HuH-7.5 (cell line): ENCODE measurements at regions not wholly inside any gene's neighbourhood (a gene's known extent, or its start where the extent isn't known, plus 50 kb on each side); places are given as distances from the start of the nearest gene placed in this dataset.

ENCODE experiments used
- DNase-seq: peaks from one replicate; pipeline ENCODE4 v3.0.0; 2011; ENCODE audit warnings: low spot score

DNA sequence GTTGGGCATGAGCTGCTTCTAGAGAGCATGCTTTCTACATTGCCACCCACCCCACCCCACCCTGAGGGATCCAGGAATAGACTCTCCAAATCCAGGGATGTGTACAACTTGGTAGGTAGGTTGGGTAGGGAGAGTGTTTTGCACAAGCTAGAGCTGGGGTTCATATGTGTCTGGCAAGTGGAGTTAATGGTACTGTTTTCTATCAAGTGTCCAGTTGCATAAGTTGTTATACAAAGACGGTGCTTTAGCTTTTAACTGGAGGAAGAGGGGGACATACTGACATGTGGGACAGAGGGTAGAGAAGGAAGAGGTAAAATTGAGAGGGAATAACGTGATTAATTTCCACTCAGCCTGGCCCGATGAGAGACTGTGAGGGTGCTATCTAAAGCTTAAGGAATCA is 51.0 kb upstream of the TNC start:
- DNase-seq, result no peak

DNA sequence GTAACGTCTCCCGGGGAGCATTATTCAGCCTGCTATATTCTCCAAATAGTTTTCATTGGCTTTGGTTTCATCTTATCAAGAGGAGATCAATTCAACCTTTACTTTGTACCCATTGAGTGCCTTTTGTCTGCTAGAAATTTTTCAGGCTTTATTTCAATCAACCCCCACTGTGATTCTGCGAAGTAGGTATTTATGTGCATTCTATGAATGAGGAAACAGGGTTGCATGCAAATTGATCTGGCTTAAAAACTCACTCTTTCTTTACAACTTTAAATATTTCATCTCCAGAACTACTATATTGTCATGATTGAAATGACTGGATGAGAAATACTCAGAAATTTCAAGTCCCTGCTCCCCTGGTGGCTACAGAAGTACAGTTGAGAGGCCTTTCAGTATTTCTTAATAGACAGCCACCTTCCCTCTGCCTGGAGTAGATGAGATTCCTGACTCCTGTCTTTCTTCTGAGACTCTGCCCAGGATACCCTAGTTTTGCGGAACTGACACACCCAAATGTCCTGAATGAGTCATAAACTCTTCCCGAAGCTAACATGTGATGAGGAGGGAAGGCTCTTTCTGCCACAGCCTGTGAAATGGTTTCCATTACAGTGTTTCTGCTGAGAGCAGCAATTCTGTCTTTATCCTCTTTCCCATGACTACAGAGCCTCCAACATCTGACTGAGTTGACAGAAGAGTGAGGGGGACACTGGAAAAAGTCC is 52.6 kb upstream of the TNC start:
- DNase-seq, result no peak

DNA sequence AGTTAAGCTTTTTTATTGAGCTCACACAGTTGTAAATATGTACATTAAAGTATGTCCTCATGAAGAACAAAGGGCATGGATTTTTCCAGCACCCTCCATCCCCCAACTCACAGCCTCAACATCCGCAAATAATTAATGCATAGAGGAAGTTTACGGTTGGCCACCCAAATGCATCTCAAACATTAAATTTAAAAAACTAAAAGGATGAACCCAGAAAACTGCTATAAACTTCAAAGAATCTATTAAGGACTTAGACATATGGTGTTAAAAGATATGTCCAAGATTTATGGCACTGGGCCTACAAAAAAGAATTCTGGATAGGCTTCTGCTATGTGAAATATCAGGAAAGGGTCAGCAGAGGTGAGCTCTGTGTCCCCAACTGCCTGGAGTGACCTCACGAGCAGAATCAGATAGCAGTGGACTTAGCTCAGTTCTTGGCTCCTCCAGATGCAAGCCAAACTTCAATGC is 54.0 kb upstream of the TNC start:
- no peak for DNase-seq

DNA sequence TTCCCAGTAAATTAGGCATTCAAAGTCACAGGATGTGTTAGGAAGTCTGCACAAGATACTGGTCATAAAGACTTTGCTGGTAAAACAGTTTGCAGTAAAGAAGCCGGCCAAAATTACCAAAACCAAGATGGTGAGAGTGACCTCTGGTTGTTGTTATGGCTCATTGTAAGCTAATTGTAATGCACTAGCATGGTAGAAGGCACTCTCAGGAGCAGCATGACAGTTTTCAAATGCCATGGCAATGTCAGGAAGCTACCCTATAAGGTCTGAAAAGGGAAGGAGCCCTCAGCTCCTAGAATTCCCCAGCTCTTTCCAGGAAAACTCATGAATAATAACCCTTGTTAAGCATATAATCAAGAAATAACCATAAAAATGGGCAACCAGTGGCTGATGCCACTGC is 64.3 kb upstream of the TNC start:
- no peak for DNase-seq

DNA sequence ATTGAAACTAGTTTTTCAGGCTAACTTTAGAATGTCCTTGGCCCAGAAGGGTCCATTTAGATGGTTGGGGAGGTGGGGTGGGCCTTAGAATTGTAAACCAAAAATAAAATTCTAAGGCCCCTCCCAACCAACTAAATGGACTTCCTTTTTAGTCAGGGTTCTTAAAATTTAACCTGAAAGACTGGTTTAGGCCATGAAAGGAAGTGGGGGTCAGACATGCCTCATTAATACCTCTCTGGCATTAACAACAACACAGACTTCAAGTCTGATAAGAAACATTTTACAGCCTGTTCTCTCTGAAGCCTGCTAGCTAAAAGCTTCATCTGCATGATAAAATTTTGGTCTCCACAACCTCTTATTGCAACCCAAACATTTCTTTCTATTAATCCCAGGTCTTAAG is 65.5 kb upstream of the TNC start:
- DNase-seq, result no peak

DNA sequence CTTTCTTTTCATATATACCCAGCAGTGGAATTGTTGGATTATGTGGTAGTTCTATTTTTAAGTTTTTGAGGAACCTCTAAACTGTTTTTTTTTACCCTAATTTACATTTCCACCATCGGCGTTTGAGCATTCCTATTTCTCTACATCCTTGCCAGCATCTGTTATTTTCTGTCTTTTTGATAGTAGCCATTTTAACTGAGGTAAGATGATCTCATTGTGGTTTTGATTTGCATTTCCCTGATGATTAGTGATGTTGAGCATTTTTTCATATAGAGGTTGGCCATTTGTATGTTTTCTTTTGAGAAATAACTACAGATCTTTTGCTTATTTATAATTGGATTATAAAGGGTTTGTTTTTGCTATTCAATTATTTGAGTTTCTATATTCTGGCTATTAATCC is 71.7 kb upstream of the TNC start:
- no peak for DNase-seq

DNA sequence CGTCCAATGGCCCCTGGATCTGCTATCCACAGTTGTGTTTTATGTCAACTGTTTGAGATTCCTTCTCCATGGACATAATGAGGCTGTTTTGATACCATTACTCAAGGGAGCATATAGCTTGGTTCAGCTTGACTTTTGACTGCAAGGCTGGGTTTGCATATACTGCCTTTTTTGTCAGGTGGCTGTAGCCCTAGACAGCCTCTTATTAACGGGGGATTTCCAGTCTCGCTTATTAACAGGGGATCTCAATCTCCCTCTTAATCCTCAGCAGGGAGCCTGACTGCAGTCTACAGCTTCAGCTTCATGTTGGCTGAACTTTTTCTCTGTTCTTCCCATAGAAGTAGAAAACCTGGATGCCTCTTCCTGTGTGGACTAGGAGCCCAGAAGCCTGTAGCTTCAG is 73.7 kb upstream of the TNC start:
- DNase-seq, result no peak

DNA sequence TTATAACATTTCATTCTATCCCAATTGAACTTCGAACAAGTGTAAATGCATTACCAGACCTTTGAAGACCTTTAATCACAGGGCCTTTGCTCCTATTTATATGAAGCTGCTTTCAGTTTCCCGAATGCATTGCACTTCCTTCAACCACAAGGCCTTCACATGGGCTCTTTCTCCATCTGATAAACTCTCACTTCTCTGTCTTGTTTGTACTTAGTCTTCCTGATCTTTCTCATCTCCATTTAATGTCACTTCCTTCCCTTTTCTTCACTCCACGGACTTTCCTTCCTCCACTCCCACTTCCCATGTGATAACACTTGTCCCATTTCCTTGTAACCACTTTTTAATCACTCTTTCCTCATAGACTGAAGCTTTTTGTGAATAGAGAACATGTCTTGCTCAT is 74.3 kb upstream of the TNC start:
- DNase-seq, result no peak

DNA sequence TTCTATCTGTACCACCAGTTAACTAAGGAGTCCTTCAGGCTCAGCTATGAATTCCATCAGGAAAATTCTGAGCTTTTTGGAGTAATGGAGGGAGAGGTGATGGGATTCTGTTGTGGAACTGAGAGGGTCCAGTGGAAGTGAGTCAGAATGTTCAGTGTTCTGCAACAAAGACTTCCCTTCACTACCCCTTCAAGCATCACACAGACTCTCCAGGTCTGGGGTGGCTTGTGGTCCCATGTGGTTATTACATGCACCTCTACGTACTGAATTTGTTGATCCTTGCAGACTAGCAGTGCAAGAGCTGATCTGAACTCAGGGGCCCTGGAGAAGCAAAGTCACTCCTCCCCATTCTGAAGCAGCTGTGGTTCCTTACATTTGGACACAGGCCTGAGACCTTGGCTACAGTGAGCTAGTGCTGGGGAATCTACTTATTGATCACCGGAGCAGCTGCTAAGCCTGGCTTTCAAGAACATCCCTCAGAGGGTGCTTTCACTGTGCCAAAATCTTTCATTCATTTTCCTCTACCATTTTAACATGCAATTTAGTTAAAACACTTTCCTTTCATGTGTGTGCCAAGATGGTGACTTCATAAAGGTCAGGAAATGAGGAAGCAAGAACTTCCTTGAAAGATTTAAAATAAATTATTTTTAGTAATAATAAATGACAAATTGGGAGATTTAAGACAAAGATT is 75.0 kb upstream of the TNC start:
- no peak for DNase-seq

DNA sequence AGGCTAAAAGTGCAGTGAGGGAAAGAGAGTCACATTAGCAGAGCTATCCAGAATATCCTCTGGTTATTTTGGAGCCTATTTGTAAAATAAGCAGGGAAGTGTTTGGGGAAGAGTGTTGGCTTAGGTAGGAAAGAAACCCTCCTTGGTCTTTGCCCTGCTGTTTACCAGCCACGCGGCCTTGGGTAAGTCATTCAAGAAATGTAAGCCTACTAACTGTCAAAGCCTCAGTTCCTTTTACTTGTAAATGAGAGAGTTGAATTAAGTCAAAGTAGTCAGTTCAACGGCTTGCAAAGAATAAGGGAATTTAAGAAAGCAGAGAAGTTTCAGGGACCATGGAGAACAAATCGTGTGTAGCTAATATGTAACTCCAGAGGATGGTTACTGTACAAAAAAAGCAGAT is 75.8 kb upstream of the TNC start:
- no peak for DNase-seq

DNA sequence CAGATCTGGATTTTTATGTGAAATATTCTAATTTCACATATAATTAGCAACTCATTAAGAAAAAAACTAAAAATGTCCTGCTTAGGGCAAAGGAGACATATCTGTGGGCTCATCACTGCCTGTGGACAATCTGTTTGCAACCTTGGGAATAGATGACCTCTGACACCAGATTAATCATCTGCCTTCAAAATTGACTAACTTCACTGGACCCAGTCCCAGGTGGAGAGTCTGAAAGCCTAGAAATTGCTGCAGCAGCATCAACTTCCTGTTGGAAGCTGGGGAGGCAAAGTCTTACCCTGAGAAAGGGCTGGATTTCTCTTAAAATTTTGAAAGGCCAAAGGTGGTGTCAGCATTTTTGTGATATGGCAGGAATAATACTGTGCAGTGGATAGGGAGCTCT is 76.3 kb upstream of the TNC start:
- no peak for DNase-seq

DNA sequence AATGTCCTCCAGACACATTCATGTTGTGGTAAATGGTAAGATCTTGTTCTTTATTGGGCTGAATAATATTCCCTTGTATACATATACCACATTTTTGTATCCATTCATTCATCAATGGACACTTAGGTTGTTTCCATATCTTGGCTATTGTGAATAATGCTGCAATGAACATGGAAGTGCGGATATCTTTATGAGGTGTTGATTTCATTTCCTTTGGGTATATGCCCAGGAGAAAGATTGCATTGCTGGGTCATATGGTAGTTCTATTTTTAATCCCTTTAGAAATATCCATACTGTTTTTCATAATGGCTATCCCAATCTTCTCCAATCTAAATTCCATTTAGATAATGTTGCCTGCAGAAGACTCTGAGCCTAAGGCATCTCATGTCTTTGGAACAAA is 78.0 kb upstream of the TNC start:
- DNase-seq, result no peak

DNA sequence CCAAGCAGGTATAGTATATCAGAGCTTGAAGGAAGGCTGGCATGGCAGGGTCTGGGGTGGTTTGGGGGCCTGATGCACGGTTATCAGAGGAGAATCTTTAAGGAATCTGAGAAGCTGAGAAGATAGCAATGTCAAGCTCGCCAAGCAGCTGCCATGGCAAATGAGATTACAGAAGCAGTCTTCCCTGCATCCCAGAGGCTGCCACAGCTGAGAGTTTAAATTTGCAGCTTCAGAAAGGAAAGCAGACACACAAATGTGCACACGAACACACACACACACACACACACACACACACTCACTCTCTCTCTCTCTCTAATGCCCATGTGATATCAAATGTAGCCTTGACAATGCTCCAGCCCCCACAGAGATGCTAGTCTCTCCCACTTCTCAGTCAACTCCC is 79.0 kb upstream of the TNC start:
- no peak for DNase-seq

DNA sequence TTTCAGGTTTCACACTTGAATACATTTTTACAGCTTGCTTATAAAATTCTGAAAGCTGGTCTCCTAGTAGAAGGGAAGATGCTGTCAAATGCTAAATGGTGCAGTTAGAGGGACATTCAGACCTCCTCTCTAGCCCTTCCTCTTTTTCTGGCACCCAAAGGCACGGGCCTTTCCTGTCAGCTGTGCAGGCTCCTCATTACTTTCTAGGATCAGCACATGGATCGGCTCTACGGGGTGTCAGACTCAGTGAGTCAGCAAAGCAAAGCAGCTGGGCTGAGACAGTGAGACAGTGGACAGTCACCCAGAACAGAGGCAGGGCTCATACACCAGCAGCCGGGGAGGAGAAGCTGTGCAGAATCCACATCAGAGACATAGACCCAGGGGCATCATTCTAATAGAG is 80.0 kb upstream of the TNC start:
- DNase-seq, result no peak

DNA sequence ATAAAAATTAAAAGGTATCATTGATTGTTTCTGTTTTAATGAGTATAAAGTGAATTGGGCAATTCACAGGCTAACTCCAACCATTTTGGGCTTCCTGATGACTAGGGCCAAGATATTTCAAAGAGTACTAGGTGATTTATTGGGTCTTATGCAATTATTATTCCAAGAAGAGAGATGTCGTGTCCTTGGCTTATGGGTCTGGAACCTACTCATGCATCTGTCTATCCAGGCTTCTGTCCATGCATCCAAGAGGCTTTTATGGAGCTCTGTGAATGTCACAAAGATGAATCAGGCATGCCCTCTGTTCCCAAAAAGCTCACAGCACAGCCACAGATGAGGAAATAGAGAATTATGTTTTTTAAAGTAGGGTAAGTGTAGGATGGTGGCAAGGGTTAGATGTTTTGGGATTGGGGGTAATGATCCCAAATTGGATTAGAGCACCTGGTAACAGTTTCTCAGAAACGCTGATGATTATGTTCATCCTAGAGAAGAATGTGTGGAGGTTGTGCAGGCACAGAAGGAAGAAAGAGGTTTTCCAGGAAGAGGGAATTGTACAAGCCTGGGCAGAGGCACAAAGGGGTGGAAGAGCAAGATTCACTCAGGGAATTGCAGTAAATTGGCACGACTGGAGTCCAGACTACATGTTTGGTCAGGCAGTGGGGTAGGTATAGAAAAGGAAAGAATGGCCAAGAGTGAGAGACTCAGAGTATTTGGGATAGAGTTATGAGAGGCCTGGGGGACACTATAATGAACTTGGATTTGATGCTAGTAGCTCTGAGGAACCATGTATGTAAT is 83.0 kb upstream of the TNC start:
- no peak for DNase-seq

DNA sequence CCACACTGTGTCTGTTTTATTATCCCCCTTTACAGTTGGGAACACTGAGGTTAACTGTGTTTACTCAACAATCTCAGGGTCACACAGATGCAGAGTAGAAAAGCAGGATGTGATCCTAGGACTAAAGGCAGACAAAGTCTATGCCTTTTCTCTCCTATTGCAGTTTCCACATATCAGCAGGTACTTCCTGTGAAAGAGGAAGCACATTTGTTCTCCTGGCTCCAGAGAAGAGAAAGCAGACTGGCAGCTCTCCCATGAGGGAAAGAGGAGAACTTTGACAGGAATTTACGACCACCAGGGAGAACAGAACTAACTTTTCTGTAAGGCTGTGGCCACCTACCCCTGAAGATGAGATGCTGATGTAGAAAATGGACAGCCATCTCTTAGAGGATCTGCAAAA is 84.2 kb upstream of the TNC start:
- DNase-seq, result no peak

DNA sequence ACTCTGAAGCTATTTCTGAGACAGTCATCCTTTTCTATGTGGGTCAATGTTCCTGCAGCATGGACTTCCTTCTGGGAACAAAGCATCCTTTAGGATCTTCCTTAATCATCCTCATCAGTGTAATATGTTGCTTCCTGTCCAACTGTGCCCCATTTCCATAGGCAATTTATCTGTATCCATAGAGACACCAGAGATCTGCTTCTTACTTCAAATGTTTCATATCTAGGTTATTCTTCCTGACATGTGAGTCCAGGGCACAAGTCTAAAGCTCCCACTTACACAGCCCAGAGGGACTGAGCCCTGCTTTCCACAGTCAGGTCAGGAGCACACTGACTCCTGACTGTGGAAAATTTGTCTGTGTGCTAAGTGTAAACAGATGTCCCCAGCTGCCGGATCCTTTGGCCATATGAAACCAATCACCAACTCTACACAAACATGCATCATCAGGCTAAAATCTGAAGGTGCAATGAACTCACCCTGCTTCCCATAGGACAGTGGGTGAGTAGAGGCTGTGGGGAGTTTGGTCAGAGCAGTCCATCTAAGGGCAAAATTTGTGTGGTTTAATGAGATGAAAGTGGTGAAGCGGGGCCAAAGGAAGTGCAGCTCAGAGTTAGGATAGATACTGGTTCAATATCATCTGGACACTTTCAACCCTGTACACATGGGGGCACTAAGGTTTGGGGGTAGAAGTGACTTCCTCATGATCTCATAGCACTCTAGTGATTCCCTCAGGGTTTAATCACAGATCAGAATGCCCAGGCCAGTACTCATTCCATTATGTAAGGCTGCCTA is 85.2 kb upstream of the TNC start:
- no peak for DNase-seq

DNA sequence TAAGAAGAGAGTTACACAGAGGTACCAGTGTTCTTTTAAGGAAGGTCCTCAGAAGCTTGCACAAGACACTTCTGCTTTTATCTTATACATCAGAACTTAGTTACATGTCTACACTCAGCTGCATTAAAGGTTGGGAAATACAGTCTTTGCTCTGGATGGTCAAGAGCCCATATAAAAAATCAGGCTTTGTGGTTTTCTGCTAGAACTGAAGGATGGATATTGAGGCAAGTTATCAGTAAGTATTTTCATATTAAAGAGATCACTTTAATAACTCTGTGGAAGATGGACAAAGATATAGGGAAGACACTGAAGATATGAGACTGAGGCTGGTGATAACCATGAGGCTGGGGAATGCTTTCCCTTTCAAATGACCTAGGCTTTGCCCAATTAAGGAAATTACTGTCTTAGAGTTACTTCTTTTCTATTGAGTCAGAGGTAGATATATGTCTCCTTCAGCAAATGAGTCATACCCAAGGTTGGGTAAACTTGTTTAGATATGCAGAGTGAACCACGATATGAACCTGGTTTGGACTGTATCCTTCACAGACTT is 87.0 kb upstream of the TNC start:
- DNase-seq, result no peak

DNA sequence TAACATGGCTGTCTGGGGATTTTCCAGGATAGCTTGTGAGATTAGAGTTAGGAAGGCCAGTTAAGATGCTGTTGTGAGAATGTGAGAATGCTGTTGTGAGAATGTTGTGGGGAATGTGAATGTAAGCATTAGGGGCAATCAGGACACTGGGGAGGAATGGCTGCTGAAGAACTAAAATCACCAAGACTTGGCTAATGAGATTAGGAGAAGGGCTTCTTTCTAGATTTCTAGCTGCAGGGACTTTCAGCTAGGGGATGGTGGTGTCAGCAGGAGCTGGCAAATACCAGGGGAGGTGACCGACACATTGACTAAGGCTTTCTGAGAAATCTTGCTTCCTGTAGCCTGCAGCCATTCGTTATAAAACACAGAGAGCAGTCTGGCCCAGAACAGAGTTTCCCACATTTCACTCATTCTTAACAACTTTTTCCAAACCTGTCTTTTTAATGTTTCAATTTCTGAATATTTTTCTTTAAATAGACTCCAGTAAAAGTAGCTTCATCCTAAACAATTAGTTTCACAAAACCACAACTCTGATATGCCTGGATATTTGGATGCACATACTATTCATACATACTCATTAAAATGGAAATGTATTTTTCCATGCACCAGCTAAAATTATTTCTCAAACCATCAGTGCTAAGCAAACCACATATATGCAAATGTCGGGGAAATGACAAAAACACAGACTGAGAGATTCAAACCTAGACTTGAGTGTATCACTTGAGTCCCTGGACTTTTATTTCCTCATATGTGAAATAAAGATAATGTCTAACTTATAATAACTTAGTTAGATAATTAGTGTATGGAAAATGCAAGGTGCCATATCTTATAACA is 89.3 kb upstream of the TNC start:
- no peak for DNase-seq

DNA sequence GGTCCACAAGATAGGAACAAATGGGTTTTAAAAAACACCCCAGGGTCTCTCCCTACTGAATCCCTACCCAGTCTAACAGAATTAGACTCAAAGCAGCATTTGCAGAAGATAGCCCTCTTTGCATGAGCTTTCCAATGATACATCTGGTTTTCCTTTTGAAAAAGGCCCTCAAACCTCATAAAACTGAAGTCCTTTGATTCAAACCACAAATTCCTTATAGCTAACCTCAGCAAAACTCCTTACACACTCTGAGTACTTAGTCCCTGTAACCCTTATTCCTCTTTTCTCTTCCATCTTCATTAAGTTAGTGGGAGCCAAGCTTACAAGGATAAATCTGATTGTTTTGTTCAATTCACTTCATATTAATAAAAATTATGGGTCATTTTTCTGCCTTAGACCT is 90.5 kb upstream of the TNC start:
- DNase-seq, result no peak

DNA sequence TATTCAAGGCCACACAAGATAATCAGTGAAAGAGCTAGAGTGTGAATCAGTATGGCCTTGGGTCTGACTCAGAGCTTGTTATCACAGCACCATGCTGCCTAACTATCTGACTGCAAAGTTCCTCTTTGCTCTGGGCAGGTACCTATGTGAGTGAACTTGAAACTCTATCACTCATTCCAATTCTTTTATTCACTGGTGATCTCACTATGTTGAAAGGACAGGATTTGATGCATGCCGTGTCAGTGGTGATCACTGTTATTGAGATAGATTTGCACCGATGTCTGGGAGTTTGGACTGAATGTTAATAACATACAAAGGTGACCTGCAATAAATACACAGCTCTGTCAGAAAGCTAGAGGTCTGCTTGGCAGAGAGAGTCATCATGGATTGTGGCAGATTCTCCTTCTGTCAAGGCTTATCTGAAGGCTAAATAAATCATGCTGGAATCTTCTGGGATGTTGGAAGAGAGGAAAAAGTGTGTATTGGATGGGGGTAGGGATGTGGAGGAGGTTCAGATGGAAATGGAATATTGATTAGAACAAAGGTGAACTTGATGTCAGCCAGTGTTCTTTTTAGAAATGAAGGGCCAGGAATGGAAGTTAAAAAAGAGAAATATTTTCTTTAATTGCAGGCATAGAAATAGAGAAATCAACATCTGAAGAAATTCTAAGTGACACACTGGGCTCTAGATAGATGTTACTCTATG is 91.8 kb upstream of the TNC start:
- no peak for DNase-seq
